GM12874 (cell line): ENCODE measurements at regions not wholly inside any gene's neighbourhood (a gene's known extent, or its start where the extent isn't known, plus 50 kb on each side); places are given as distances from the start of the nearest gene placed in this dataset.

Experiments used
- CTCF ChIP-seq: IDR thresholded peaks from 2 replicates; pipeline ENCODE4 v1.5.1; 2011; ENCODE audit warnings: low read depth, mild to moderate bottlenecking, control low read depth, low read length, moderate library complexity; ENCODE audit not compliant: insufficient read depth

- no peak for TF ChIP-seq CTCF
Observed at GRCh38 chr15:66844747-66845145, 142.7 kb downstream of the SMAD6 start.

- no peak for TF ChIP-seq CTCF
Observed at GRCh38 chr15:66845266-66845785, 143.3 kb downstream of the SMAD6 start.

GRCh38 chr15:66846031-66846430 lies 144.0 kb downstream of the SMAD6 start:
- no peak for TF ChIP-seq CTCF

- TF ChIP-seq CTCF: no peak
Observed at GRCh38 chr15:66846811-66847210, 144.8 kb downstream of the SMAD6 start.

GRCh38 chr15:66847565-66847991 lies 145.5 kb downstream of the SMAD6 start:
- TF ChIP-seq CTCF: no peak

- no peak for TF ChIP-seq CTCF
Observed at GRCh38 chr15:66848116-66848515, 146.1 kb downstream of the SMAD6 start.

GRCh38 chr15:66848686-66849392 lies 146.8 kb downstream of the SMAD6 start:
- no peak for TF ChIP-seq CTCF
